ENCODE measurements at regions not wholly inside any gene's neighbourhood (a gene's known extent, or its start where the extent isn't known, plus 50 kb on each side); places are given as distances from the start of the nearest gene placed in this dataset.

- TF ChIP-seq CTCF (conservative IDR thresholded peaks at IDR 0.05) (no peak), EZH2 (IDR thresholded peaks at IDR 0.05; ENCODE audit: low read depth) (no peak)
- no peaks in the 10 kb centered on the region for H3F3A ChIP-seq (ENCODE audit: insufficient read depth, low read depth)
- no peaks in the 10 kb centered on the region for H3K4me1 ChIP-seq (replicated peaks; ENCODE audit: insufficient read depth)
- H3K4me2 ChIP-seq, result no peak overlapping the region
- H3K36me3 ChIP-seq (ENCODE audit: low read depth), result no peaks in the 10 kb centered on the region
- H3K79me2 ChIP-seq (ENCODE audit: low read depth), result no peaks in the 10 kb centered on the region
- ChIA-PET CTCF (no interaction called here), POLR2A (ENCODE audit: unreplicated experiment) (no interaction called here)
- no peak overlapping the region for H3K4me3 ChIP-seq
- no peaks in the 10 kb centered on the region for H3K9me3 ChIP-seq (ENCODE audit: insufficient read depth, low read depth)
- H3K27me3 ChIP-seq (ENCODE audit: insufficient read depth, low read depth), result no peaks in the 10 kb centered on the region
- H2AFZ ChIP-seq, result no peak overlapping the region
- H3K9me2 ChIP-seq (ENCODE audit: insufficient read depth), result no peaks in the 10 kb centered on the region
- no peak for DNase-seq
- BruUV-seq (replicated peaks), result no TSS peak
- intact Hi-C loops (cut with micrococcal nuclease; ENCODE audit: unreplicated experiment), result no loop called here
- H3K27ac ChIP-seq, result no peak overlapping the region
- H4K20me1 ChIP-seq (ENCODE audit: insufficient read depth), result no peaks in the 10 kb centered on the region
These were observed 491.2 kb downstream of the PIK3C3 start for GRCh38 chr18:42446195-42446594.

GRCh38 chr18:42447688-42448087 is 492.7 kb downstream of the PIK3C3 start:
- H3K4me1 ChIP-seq (replicated peaks; ENCODE audit: insufficient read depth), result no peaks in the 10 kb centered on the region
- POLR2A ChIA-PET (ENCODE audit: unreplicated experiment), result no interaction called here
- no TSS peak for BruUV-seq (replicated peaks)
- intact Hi-C loops (cut with micrococcal nuclease; ENCODE audit: unreplicated experiment), result no loop called here
- H3K27me3 ChIP-seq (ENCODE audit: insufficient read depth, low read depth), result no peaks in the 10 kb centered on the region
- H3K79me2 ChIP-seq (ENCODE audit: low read depth), result no peaks in the 10 kb centered on the region
- CTCF ChIA-PET, result no interaction called here
- no peak for TF ChIP-seq EZH2 (IDR thresholded peaks at IDR 0.05; ENCODE audit: low read depth)
- no peak for TF ChIP-seq CTCF (conservative IDR thresholded peaks at IDR 0.05)
- H3K9me3 ChIP-seq (ENCODE audit: insufficient read depth, low read depth), result no peaks in the 10 kb centered on the region
- no peak overlapping the region for H3K27ac ChIP-seq
- H3K9me2 ChIP-seq (ENCODE audit: insufficient read depth), result no peaks in the 10 kb centered on the region
- H3K4me3 ChIP-seq, result no peak overlapping the region
- H3K4me2 ChIP-seq, result no peak overlapping the region
- H3F3A ChIP-seq (ENCODE audit: insufficient read depth, low read depth), result no peaks in the 10 kb centered on the region
- no peaks in the 10 kb centered on the region for H4K20me1 ChIP-seq (ENCODE audit: insufficient read depth)
- no peak for DNase-seq
- no peak overlapping the region for H2AFZ ChIP-seq
- H3K36me3 ChIP-seq (ENCODE audit: low read depth), result no peaks in the 10 kb centered on the region

- POLR2A ChIA-PET (ENCODE audit: unreplicated experiment), result no interaction called here
These were observed 503.2 kb downstream of the PIK3C3 start for GRCh38 chr18:42458226-42458625.

More at GRCh38 chr18:42458226-42458625, 503.2 kb downstream of the PIK3C3 start:
- Histone ChIP-seq H3K79me2 (ENCODE audit: low read depth) (no peaks in the 10 kb centered on the region), H4K20me1 (ENCODE audit: insufficient read depth) (no peaks in the 10 kb centered on the region; the same call in 1 of the 2 replicates), H3K9me3 (ENCODE audit: insufficient read depth, low read depth) (no peaks in the 10 kb centered on the region), H3K36me3 (ENCODE audit: low read depth) (no peaks in the 10 kb centered on the region), H2AFZ (no peak overlapping the region), H3K4me3 (no peak overlapping the region), H3F3A (ENCODE audit: insufficient read depth, low read depth) (no peaks in the 10 kb centered on the region), H3K9me2 (ENCODE audit: insufficient read depth) (no peaks in the 10 kb centered on the region), H3K27me3 (ENCODE audit: insufficient read depth, low read depth) (no peaks in the 10 kb centered on the region), H3K4me2 (no peak overlapping the region), H3K4me1 (replicated peaks; ENCODE audit: insufficient read depth) (no peaks in the 10 kb centered on the region), H3K27ac (no peak overlapping the region)
- CTCF ChIA-PET, result no interaction called here
- no peak for DNase-seq
- TF ChIP-seq EZH2 (IDR thresholded peaks at IDR 0.05; ENCODE audit: low read depth) (no peak), CTCF (conservative IDR thresholded peaks at IDR 0.05) (no peak)
- intact Hi-C loops (cut with micrococcal nuclease; ENCODE audit: unreplicated experiment), result no loop called here
- BruUV-seq (replicated peaks), result no TSS peak
